OCI-LY1 (cell line): ENCODE measurements at regions not wholly inside any gene's neighbourhood (a gene's known extent, or its start where the extent isn't known, plus 50 kb on each side); places are given as distances from the start of the nearest gene placed in this dataset.

Source experiments
- H2AFZ ChIP-seq: fragments of 200-600 bp; sonication (generic), shearing (Covaris generic); 2 replicates; pipeline ENCODE4 v1.6.0; 2014; ENCODE audit warnings: antibody characterized with exemption, mild to moderate bottlenecking, low read length
- H3F3A ChIP-seq: fragments of 200-600 bp; sonication (generic), shearing (Covaris generic); 2 replicates; pipeline ENCODE4 v1.6.0; 2014; ENCODE audit warnings: mild to moderate bottlenecking, antibody characterized with exemption, low read length, moderate library complexity; ENCODE audit not compliant: insufficient read depth
- H3K27ac ChIP-seq: fragments of 200-600 bp; sonication (generic); 2 replicates; pipeline ENCODE4 v1.5.1; 2014; ENCODE audit warnings: low read length, mixed run types, mild to moderate bottlenecking, low read depth; ENCODE audit not compliant: poor library complexity, severe bottlenecking
- H3K27me3 ChIP-seq: fragments of 200-600 bp; sonication (generic); 2 replicates; pipeline ENCODE4 v1.6.0; 2014; ENCODE audit warnings: antibody characterized with exemption, mild to moderate bottlenecking, low read length, moderate library complexity; ENCODE audit not compliant: insufficient read depth
- H3K36me3 ChIP-seq: fragments of 200-600 bp; sonication (generic); 2 replicates; pipeline ENCODE4 v1.6.1; 2014; ENCODE audit warnings: mild to moderate bottlenecking, antibody characterized with exemption, low read length, moderate library complexity, mixed read lengths; ENCODE audit not compliant: insufficient read depth
- H3K4me1 ChIP-seq: fragments of 200-600 bp; sonication (generic); 2 replicates; pipeline ENCODE4 v1.5.1; 2014; ENCODE audit warnings: mild to moderate bottlenecking, low read length, moderate library complexity; ENCODE audit not compliant: insufficient read depth, severe bottlenecking
- H3K4me2 ChIP-seq: fragments of 200-600 bp; sonication (generic), shearing (Covaris generic); 2 replicates; pipeline ENCODE4 v1.6.1; 2014; ENCODE audit warnings: low read length
- H3K4me3 ChIP-seq: fragments of 200-600 bp; sonication (generic); 2 replicates; pipeline ENCODE4 v1.5.1; 2014; ENCODE audit warnings: low read length, low read depth, mild to moderate bottlenecking, mixed read lengths; ENCODE audit not compliant: poor library complexity, severe bottlenecking
- H3K79me2 ChIP-seq: fragments of 200-600 bp; shearing (Covaris generic); 2 replicates; pipeline ENCODE4 v1.6.1; 2016; ENCODE audit warnings: mixed run types, low read length, mixed read lengths; ENCODE audit not compliant: insufficient read depth
- H3K9ac ChIP-seq: fragments of 200-600 bp; sonication (generic), shearing (Covaris generic); 2 replicates; pipeline ENCODE4 v1.6.1; 2014; ENCODE audit warnings: mild to moderate bottlenecking, low read length, mixed read lengths
- H3K9me2 ChIP-seq: fragments of 200-600 bp; sonication (generic), shearing (Covaris generic); 2 replicates; pipeline ENCODE4 v1.6.1; 2014; ENCODE audit warnings: low read depth, mild to moderate bottlenecking, low read length, mixed read lengths
- H3K9me3 ChIP-seq: fragments of 200-600 bp; shearing (Covaris generic); 2 replicates; pipeline ENCODE4 v1.6.1; 2014; ENCODE audit warnings: low read length, mixed read lengths
- H4K20me1 ChIP-seq: fragments of 200-600 bp; sonication (generic), shearing (Covaris generic); 2 replicates; pipeline ENCODE4 v1.6.0; 2016; ENCODE audit warnings: mild to moderate bottlenecking, low read length; ENCODE audit not compliant: insufficient read depth
- CTCF ChIP-seq: fragments of 200-600 bp; sonication (generic), shearing (Covaris generic); IDR thresholded peaks from 2 replicates; pipeline ENCODE4 v1.5.1; 2017; ENCODE audit warnings: mild to moderate bottlenecking, antibody characterized with exemption, low read length, moderate library complexity, mixed read lengths
- EZH2 ChIP-seq: fragments of 200-600 bp; sonication (generic), shearing (Covaris generic); IDR thresholded peaks from 2 replicates; pipeline ENCODE4 v1.8.0; 2017; ENCODE audit warnings: borderline replicate concordance, mixed run types, mild to moderate bottlenecking, antibody characterized with exemption, low read length, moderate library complexity, mixed read lengths

GRCh38 chr7:155908385-155908784, 96.1 kb upstream of the SHH start:
- Histone ChIP-seq H3K36me3 (no peaks in the 10 kb centered on the region), H3K4me3 (no peak overlapping the region), H3K9ac (no peak overlapping the region), H3K27me3 (no peaks in the 10 kb centered on the region; the same call in 1 of the 2 replicates), H3K79me2 (no peaks in the 10 kb centered on the region), H3K4me1 (no peaks in the 10 kb centered on the region), H3F3A (no peaks in the 10 kb centered on the region), H2AFZ (no peak overlapping the region), H3K27ac (no peak overlapping the region), H3K4me2 (no peak overlapping the region), H3K9me3 (no peaks in the 10 kb centered on the region), H4K20me1 (no peaks in the 10 kb centered on the region), H3K9me2 (no peaks in the 10 kb centered on the region)
- no peak for TF ChIP-seq EZH2
- no peak for TF ChIP-seq CTCF

GRCh38 chr7:155907450-155908200, 95.4 kb upstream of the SHH start:
- H4K20me1 ChIP-seq: no peaks in the 10 kb centered on the region
- no peaks in the 10 kb centered on the region for H3K9me2 ChIP-seq
- no peaks in the 10 kb centered on the region for H3F3A ChIP-seq
- no peak overlapping the region for H3K27ac ChIP-seq
- no peaks in the 10 kb centered on the region for H3K79me2 ChIP-seq
- H3K9me3 ChIP-seq: no peaks in the 10 kb centered on the region
- TF ChIP-seq CTCF (no peak), EZH2 (no peak)
- H3K4me1 ChIP-seq: no peaks in the 10 kb centered on the region
- H3K27me3 ChIP-seq: no peaks in the 10 kb centered on the region; the same call in 1 of the 2 replicates
- no peaks in the 10 kb centered on the region for H3K36me3 ChIP-seq
- no peak overlapping the region for H3K9ac ChIP-seq
- no peak overlapping the region for H3K4me3 ChIP-seq
- H3K4me2 ChIP-seq: no peak overlapping the region
- H2AFZ ChIP-seq: no peak overlapping the region

- H3K4me3 ChIP-seq: no peak overlapping the region
- H3K9me2 ChIP-seq: no peaks in the 10 kb centered on the region
- H3K4me1 ChIP-seq: no peaks in the 10 kb centered on the region
- no peaks in the 10 kb centered on the region for H3F3A ChIP-seq
- TF ChIP-seq CTCF (no peak), EZH2 (no peak)
- H2AFZ ChIP-seq: no peak overlapping the region
- peaks cover 24% of the 10 kb centered on the region for H3K27me3 ChIP-seq
- H4K20me1 ChIP-seq: no peaks in the 10 kb centered on the region
- no peaks in the 10 kb centered on the region for H3K79me2 ChIP-seq
- no peak overlapping the region for H3K9ac ChIP-seq
- no peaks in the 10 kb centered on the region for H3K9me3 ChIP-seq
- H3K27ac ChIP-seq: no peak overlapping the region
- H3K36me3 ChIP-seq: no peaks in the 10 kb centered on the region
- H3K4me2 ChIP-seq: no peak overlapping the region
Measured at GRCh38 chr7:155901176-155901575, 88.9 kb upstream of the SHH start.
